Stimulated activated CD8-positive, alpha-beta memory T cell treated with anti-CD3 and anti-CD28 coated beads, Interleukin-7, amount 100 ng/mL, for 24 hours (primary cell): ENCODE measurements at regions not wholly inside any gene's neighbourhood (a gene's known extent, or its start where the extent isn't known, plus 50 kb on each side); places are given as distances from the start of the nearest gene placed in this dataset.

Experiments
- DNase-seq: peaks from one replicate; pipeline ENCODE4 v3.0.0-alpha.2; 2020; ENCODE audit warnings: low read depth

GRCh38 chr14:97353102-97353501 is 555.9 kb downstream of the VRK1 start:
- DNase-seq: no peak

GRCh38 chr14:97354119-97354722 is 557.0 kb downstream of the VRK1 start:
- DNase-seq: no peak

GRCh38 chr14:97359341-97359740 is 562.2 kb downstream of the VRK1 start:
- no peak for DNase-seq

GRCh38 chr14:97361181-97361580 is 564.0 kb downstream of the VRK1 start:
- DNase-seq: no peak

GRCh38 chr14:97361958-97362357 is 564.8 kb downstream of the VRK1 start:
- DNase-seq: no peak

- DNase-seq: no peak
These were observed 569.2 kb downstream of the VRK1 start for GRCh38 chr14:97366400-97366799.

- no peak for DNase-seq
These were observed 570.1 kb downstream of the VRK1 start for GRCh38 chr14:97367278-97367677.

GRCh38 chr14:97368049-97368448 is 570.9 kb downstream of the VRK1 start:
- DNase-seq: no peak

GRCh38 chr14:97368900-97369564 is 571.9 kb downstream of the VRK1 start:
- no peak for DNase-seq

GRCh38 chr14:97369901-97370300 is 572.7 kb downstream of the VRK1 start:
- DNase-seq: no peak

GRCh38 chr14:97376310-97376709 is 579.1 kb downstream of the VRK1 start:
- no peak for DNase-seq

GRCh38 chr14:97377550-97377949 is 580.4 kb downstream of the VRK1 start:
- no peak for DNase-seq

- DNase-seq: no peak
These were observed 581.9 kb downstream of the VRK1 start for GRCh38 chr14:97379091-97379531.

- DNase-seq: peak; percentile 34
These were observed 583.4 kb downstream of the VRK1 start for GRCh38 chr14:97380539-97380941.

- DNase-seq: no peak
These were observed 584.1 kb downstream of the VRK1 start for GRCh38 chr14:97381309-97381708.

GRCh38 chr14:97382616-97383226 is 585.5 kb downstream of the VRK1 start:
- DNase-seq: no peak

- no peak for DNase-seq
These were observed 588.5 kb downstream of the VRK1 start for GRCh38 chr14:97385727-97386126.

- no peak for DNase-seq
These were observed 590.2 kb downstream of the VRK1 start for GRCh38 chr14:97387252-97387874.

- DNase-seq: no peak
These were observed 591.2 kb downstream of the VRK1 start for GRCh38 chr14:97388408-97388807.

- no peak for DNase-seq
These were observed 593.0 kb downstream of the VRK1 start for GRCh38 chr14:97390096-97390724.

- DNase-seq: no peak
These were observed 596.1 kb downstream of the VRK1 start for GRCh38 chr14:97393244-97393643.

GRCh38 chr14:97395068-97395467 is 597.9 kb downstream of the VRK1 start:
- DNase-seq: no peak

- no peak for DNase-seq
These were observed 604.5 kb downstream of the VRK1 start for GRCh38 chr14:97401714-97402113.
